HS-5 (cell line): ENCODE measurements at regions not wholly inside any gene's neighbourhood (a gene's known extent, or its start where the extent isn't known, plus 50 kb on each side); places are given as distances from the start of the nearest gene placed in this dataset.

Experiments used
- DNase-seq: peaks from one replicate; pipeline ENCODE4 v3.0.0-alpha.2; 2012; ENCODE audit warnings: low read depth

DNA sequence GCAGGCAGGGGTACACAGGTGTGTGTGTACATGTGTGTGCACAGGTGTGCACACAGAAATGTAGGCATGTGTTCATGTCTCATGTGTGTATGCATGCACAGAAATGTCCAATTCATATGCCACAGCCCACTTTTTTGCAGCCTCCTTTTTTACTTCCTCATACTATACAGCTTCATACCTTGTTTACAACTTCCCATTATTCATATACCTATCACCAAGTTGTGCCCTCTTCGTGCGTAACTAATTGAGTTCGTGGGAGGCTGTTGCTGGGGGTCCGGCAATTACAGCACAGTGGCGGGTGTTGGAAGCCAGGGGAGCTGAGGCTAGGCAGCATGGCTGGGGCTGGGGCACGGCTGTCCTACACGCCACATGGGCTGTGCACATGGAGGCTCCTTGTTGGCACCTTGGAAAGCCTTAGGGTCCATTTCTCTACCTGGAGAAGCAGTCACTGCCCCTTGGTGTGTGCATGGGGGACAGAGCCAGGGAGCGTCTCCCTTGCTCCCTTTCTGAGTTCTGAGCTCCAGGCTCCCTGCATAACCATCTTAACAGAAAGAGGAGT is 266.7 kb downstream of the ENGASE start:
- no peak for DNase-seq

DNA sequence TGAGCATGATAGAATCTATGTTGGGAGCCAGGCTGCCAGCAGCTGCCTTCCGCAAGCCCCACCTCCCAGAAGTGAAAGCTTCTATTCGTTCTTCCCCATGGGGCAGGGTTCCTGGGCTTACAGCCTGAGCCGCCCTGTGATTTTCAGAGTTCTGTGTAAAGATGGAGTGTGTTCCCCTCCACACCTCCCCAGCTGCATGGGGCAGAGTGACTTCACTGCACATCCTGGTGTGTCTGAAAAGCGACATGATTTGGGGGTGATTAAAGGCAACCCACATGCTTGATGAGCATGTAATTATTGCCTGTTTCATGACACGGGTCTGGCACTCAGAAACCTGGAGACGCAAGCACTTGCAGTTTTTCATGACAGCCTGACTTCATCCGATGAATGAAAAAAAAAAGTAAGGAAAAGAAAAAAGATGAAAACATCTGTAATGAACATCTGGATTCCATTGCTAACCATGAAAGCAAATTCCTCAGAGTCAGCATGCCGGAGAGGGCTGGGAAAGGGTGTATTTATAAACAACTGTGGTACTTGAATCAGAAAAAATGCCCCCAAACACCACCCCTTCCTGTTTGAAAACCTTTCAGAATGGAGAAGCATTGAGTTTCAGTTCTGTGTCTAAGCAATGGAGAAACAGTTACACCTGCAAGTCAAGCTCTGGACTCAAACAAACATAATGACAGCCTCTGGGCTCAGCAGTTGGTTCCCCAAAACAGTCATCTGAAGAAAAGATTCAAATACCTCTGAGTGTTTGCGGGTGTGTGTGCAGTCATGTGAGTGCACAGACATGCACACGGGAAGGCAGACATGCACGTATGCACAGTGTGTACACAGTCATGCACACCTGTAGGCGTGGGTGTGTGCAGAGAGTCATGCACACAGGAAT is 266.0 kb downstream of the ENGASE start:
- DNase-seq, result no peak

DNA sequence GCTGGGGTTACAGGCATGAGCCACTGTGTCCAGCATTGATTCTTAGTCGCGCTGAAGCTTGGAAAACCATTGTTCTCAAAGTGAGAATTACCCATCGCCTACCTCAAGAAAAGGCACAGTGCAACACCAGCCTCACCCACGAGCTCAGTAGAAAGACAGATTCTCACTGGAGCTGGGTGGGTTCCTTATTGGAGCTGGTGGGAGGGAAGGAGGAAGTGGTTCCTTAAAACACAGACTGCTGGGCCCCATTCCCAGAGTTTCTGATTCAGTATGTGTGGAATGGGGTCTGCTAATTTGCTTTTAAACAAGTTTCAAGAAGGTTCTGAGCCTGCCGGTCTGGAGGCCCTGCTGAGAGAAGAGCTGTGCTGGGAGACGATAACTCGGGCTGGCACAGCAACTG is 264.7 kb downstream of the ENGASE start:
- no peak for DNase-seq

DNA sequence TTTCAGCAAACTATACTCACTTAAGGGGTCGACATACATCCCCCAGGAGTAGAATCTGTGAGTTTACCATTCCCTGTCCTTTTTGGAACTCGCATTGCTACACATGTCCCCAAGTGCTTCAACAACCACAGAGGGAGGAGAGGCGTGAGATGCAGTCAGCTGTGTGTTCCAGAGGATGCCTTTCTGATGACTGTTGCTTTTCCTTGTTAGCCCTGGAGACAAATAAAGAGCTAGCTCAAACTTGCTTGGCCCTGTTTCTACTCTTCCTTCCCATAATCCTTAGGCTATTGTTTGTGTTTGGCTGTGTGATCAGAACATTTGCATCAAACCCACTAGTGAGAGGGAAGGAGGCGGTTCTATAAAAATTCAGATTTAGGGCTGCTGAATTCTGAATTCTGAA is 264.0 kb downstream of the ENGASE start:
- DNase-seq, result no peak

DNA sequence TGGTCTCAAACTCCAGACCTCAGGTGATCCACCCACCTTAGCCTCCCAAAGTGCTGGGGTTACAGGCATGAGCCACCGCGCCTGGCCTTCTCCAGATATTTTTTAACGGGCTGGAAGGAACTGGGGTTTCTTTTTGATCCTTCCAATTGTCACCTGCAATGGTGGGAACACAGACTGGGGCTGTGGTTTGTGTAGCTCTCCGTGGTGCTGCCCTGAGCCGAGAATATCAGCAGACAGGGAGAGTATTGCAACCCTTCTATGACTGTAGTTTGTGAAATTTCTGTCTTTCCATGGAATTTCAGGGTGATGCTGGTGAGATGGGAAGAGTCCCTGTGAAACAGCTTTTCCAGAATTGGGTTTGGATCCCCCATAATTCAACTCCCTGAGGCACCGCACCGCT is 263.5 kb downstream of the ENGASE start:
- DNase-seq, result no peak

DNA sequence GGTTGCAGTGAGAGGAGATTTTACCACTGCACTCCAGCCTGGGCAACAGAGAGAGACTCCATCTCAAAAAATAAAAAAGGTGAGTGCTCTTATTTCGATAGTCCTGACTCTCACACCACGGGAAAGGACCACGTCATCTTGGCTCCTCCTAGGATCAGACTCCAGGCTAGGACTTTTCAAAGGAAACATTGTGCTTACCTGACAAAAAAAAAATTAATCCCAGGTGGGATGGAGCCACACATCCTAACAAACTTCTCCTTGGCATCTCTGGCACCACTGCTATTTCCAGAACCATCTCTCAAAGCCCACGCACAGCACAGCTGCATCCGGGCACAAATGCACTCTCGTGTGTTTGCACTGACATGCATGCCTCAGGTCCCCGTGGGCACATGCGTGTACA is 262.4 kb downstream of the ENGASE start:
- DNase-seq, result no peak

DNA sequence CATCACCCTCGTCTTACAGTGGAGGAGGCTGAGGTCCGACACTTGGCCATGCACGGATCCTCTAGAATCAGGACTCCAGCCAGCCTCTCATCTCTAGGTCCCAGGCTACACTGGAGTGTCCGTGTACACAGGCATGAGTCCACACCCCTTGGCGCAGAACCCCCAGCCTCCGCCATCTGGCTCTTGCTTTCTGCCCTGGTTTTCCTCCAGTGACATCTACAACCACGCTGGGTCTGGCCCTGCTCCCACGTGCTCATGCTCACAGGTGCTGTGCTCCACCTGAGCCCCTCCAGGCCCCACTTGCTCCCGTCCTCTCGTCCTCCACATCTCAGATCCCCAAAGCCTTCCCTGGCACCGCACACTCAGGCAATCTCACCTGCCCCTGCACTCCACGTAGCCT is 260.8 kb downstream of the ENGASE start:
- no peak for DNase-seq

DNA sequence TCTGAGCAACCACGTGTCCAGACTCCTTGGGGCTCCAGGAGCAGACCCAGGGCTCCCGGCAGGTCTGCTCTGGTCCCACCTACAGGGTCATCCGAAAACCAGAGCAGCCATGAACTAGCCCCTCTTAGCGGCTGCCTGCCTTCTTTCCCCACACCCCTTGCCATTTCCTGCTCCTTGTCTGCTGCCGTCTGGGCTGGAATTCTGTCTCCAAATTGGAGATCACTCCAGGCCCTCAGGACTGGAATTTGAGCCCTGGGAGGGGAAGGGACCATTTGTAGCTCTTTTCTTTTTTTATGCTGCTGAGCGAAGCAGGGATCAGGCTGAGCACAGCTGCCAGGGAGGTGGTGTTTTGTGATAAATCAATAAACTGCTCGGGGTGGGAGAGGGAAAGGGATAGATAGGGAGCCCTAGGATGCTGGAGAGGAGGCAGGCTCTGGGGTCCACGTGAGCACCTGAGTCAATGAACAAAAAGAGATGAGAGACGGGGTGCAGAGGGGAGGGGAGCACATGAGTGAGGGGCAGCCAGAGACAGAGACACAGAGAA is 257.5 kb downstream of the ENGASE start:
- DNase-seq, result no peak

DNA sequence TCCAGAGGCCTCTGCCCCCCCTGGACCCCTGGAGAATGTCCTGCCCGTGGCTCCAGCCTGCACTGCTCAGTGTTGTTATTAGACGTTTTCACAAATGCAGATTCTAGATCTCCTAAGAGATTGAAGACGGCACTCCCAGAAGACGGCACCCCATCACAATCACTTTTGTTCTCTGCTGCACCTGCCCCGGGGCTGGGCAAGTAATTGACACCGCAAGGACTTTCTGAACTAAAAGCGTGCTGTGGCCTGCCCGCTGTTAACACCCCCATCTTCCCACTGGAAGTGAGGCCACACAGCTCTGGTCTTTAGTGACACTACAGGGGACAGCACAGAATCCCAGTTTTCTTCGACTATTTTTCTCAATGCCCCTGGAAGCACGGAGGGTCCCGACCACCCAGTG is 256.9 kb downstream of the ENGASE start:
- DNase-seq, result no peak

DNA sequence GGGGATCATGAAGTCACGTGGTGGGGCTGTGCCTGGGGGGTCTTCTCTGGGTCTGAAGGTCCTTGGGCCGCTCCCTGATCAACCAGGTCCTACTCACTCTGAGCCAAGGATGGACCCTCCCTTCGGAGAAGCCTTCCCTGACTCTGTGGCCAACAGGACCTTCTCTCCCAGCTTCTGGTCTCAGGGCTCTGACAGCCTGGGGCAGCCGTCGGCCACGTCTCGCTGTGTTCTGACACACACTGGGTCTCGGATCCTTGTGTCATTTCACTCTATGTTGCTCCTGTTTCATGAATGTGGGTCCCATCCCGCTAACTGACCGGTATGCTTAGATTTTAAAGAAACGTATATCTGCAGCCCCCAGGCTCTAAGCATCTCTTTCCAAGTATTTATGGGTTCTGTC is 256.1 kb downstream of the ENGASE start:
- DNase-seq, result no peak

DNA sequence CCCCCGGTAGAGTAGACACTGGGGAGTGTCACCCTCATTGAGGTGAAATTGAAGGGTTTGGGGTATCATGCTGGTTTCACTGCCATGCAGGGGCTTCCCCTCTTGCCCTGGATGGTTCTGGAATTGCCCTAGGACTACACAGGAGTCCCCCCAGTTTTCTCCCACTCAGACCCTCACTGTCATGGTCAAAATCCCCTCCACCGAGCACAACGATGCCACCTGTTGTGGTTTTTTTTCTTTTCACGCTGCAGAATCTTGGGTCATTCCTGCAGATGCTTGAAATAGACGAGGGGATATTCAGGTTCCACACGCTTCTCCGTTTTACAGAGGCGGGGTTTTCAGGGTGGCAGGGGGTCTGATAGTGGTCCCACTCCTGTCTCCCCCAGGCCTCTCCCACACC is 255.6 kb downstream of the ENGASE start:
- DNase-seq, result no peak

DNA sequence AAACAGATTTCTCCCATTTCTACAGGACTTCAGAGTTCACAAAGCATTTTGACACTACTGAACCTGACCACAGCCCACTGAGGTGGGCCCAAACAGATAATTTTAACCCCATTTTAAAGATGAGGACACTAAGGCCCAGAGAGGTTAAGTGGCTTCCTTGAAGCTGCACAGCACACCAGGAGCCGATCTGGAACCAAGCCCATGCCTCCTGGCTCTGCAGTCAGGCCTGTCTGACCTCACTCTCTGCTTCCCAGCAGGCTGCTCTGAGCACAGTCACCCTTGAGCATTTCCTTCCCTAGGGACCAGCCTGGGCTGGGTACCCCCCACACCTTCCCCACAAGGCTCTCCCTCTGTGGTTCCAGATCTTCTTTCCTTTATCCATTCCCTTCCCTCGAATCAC is 252.2 kb downstream of the ENGASE start:
- no peak for DNase-seq

DNA sequence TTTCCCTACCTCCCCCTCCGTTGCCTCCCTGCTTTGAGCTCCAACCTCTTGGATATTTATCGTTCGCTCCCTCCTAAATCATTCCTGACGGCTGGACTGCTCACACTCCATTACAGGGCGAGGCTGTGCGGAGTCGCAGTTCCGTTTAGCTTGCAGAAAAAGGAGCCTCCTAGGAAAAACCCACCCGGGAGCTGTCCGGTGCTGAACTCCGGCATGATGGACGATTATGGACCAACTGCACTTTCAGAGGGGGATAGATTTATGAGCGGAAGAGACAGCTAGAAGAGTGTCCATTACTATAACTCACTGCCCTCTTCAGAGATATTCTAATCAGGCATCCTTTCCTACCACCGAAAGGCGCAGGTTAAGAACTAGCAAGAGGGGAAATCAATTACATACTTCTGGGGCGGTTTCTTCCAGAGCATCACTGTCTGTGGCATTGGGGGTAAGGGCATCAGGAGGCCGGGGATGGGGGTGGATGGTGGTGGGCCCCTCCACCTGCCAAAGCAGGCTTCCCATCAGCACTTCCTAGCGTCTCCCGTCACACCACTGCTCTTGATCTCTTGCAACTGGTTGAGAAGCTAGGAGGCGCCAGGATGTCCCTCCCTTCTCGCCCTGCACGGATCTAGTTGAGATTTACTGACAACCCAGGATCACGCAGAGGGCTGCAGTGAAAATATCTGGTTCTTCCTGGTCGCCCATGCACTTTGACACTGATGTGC is 251.2 kb downstream of the ENGASE start:
- no peak for DNase-seq

DNA sequence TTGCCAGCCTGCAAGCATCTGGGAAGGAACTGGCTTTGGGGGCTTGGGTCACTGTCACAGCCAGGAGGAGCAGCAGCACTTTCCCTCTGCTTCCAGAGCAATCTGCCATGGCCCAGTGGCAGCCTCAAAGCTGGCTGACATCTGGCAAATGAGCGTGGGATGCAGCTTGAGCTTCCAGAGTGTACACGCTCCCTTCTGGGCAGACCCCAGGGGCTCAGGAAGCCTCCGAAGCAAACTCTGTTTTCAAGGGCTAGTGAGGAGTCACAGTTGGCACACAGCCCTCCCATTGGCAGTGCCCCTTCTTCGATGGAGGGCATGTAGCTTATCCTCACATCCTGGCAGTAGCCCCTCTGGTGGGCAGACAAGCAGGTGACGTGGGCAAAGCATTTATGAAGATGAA is 249.6 kb downstream of the ENGASE start:
- no peak for DNase-seq

DNA sequence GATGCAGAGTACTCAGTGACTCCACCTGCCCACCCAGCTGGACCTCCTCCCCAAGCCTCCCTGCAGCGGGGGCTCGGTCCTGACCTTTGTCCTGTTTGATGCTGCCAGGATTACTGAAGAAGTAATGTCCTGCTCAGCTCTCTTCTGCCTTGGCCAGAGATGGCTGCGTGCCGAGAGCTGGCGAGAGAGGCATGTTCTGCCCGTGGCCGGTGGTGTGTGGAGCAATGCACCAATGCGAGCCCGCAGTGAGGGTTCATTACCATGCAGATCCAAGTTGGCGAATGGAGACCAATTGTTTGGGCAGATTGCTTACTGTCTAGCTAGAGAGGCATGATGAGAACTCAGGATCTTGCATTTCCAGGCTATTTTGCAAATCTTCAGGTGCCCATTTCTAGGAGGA is 248.9 kb downstream of the ENGASE start:
- no peak for DNase-seq

DNA sequence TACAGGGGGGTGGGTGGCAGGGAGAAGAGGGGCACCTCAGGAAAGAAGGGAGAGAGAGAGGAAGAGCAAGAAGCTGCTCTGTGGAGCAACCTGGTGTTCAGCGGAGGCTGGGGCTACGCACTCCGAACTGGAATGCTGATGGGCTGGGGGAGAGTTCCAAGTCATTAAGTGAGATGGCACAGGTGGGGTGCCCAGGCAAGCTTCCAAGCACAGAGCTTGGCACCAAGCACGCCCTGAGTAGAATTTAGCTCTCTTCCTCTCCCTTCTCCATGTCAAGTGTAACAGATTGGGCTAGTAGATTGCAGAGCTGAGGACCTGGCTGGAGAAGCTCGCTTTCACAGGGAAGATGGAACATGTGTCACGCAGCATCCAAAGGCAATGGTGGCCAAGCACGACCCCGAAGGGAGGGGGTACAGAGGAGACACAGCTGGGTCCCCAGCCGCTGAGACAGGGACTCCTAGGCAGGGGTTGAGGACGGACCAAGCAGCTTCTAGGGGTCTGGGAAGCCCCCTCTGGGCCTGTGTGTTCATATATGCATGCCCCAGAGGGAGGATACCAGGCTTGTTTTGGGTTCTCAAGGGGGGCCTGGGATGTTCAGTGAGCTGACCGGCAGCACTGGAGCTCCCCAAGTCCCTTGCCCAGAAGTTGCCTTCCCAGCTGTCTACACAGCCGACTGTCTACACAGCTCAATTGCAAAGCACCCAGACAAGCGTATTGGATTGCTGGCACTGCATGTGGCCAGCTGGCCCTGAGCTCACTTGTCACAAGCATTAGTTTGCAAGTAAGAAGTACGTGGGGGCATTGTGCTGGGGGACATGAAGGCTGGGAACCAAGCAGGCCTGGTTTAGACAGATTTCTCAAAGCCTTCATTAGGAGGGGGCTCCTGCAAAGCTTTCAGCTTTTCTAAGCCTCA is 247.8 kb downstream of the ENGASE start:
- no peak for DNase-seq

DNA sequence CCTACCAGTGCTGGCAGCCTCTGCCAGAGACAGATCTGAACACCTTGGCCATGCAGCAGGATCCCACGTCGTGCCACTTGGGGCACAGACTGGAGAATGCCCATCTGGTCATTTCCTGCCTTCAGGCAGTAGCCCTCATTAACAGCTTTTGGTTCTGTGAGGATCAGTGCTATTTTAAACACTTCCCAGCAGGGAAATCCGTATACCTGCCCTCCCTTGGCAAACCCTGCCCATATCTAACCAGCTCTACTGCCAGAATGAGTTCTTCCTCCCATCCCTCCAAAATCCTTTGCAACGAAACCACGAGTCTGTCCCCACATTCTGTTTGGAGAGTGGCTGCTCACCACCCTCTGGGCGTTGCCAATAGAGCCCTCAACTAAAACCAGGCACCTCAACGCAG is 245.7 kb downstream of the ENGASE start:
- DNase-seq, result no peak

DNA sequence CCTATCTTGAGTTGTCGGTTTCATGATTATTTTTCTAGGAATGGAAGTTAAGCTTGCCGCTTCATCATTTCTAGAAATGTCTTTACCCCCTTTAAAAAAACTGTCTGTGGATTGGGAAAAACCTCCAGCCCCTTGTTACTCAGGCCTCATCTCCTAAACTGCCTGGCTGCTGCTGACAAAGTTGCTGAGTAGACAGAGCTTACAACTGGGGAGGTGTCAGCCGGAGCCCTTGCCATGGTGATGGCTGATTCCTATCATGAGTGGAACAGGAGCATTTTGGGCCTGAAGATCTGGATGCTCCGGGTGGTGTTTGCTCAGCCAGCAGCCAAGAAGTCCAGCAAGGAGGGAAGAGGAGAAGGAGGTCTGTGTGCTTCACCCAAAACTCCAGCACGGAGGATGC is 243.3 kb downstream of the ENGASE start:
- DNase-seq, result no peak

DNA sequence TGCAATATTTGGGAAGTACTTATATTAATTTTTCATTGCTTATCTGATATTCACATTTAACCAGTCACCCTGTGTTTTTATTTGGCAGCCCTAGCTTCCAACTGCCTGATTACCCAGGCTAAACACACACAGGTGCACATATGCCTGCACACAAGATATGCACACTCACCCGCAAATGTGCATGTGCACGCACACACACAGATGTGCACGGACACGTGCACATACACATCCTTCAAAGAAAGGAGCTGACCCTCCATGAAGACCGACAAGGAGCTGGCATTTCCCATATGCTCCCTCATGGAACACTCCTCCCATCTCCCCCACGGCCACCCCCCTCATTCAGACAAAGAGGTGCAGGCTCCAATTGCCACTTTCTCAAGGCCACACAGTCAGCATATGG is 242.2 kb downstream of the ENGASE start:
- DNase-seq, result no peak

DNA sequence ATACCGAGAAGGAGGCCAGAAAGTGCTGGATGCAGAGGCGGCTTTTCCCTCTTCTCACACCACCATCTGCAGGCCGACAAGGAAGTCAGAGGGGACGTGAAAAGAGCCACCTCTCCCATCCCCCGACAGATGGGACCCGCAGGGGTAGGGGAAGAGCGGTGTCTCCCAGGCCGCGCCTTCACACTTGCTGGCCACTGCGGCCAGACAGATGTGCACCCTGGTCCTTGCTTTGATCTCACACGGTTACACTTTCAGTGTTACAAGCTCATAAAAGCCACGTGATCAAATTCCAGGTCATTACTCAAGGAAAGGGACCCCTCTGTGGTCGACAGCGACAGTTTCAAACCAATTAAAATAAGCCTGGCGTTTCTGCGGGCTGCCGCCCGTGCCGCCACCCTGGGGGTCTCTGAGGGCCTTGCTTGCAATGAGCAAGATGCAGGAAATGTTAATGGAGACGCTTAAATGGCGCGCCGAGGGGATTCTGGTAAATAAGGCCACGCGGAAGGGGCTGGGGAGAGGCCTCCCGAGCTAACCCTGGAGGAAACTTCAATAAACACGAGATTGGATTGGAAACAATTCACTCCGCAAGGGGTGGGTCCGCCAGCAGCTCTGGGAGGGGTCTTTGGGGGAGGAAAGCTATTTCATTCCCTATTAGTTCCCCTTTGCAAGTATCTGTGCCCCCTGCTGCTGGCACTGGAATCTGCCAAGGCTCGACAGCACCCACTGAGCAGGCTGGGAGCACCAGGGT is 240.9 kb downstream of the ENGASE start:
- no peak for DNase-seq
